Kidney glomerular epithelial cell (primary cell): ENCODE measurements at regions not wholly inside any gene's neighbourhood (a gene's known extent, or its start where the extent isn't known, plus 50 kb on each side); places are given as distances from the start of the nearest gene placed in this dataset.

Experiments
- DNase-seq: peaks from one replicate; lab custom pipeline; 2025; lab: John Stamatoyannopoulos, UW

DNA sequence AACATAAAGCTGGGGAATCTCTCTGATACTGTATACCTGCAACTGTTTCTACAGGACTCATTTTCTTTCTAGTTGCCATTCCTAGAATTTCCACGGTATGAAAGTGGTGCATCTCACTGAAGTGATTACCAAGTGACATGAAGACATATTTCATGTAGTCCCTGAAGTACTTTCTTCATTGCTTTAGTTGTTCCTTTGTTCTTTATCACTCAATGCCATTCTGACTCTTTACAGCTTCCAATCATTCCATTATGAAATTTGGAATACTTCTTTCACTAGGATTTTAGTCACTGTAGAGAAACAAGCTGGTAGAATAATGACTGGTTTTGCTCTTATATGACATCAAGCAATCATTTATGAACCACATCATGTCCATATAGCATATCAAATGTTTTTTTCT lies 645.1 kb downstream of the CDH18 start:
- DNase-seq, result no peak

DNA sequence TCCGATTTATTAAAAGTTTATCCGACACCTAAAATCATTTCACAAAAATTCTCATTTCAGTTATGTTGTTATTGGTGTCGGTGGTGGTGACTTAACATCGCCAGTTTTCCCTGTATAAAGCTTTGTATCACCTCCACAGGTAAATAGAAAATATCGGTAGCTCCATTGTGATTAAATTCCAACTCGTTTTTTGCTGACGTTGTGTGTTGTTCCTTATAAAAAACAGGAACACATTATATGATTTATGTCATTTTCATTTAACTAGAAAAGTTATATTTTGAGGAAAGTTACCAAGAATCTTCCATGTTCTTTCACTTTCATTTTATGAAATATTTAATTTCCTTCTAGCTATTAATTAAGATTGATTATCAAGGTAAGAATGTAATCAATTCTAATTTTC lies 635.9 kb downstream of the CDH18 start:
- no peak for DNase-seq

DNA sequence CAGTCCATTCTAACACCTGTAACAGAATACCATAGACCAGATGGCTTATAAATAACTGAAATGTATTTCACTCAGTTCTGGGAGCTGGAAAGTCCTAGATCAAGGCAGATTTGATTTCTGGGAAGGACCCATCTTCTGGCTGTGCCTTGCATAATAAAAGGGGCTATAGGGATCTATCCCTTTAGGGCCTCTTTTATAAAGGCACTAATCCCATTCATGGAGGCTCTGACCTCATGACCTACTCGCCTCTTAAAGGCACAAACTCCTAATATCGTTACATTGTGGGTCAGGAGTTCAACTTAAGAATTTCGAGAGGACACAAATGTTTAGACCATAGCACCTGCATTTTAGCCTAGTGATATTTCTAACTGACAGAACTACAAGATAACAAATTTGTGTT lies 619.0 kb downstream of the CDH18 start:
- no peak for DNase-seq

DNA sequence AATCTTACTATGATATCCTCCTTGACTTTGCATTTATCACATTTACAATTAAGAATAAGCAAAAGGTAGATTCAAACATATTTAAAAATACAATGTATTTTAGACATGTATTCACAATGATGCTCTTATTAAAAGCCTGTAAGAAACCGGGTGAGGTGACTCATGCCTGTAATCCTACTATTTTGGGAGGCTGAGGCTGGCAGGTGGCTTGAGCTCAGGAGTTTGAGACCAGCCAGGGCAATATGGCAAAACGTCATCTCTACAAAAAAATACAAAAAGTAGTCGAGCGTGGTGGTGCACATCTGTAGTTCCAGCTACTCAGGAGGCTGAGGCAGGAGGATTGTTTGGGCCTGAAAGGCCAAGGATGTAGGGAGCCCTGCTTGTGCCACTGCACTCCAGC lies 618.4 kb downstream of the CDH18 start:
- no peak for DNase-seq

DNA sequence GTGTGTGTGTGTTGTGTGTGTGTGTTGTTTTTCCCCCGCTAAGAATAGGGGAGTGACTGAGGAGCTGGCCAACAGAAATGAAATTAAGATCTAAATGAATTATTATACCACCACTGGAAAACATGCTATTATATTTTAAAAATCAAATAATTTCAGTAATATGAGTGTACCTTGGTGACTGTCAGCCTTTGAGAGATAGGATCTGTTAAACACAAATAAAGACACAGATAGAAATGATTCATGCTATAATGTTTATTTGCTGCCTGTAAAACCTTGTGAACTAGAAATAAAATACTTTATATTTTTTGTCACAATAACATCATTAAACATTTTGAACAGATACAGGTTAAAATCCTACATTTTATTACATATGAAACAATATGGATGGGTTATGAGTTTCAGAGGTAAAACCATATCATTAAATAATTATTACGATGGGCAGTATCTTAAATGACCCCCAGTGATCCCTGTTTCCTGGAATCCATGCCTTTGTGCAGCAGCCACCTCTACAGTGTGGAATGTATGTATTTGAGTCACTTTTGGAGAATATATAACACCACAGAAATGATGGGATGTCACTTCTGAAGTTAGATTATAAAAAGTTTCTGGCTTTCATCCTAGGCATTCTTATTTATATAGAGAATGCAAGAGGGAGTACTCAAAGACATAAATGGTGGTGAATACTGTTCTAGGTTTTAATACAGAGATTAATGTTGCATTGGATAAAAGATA lies 617.2 kb downstream of the CDH18 start:
- no peak for DNase-seq

DNA sequence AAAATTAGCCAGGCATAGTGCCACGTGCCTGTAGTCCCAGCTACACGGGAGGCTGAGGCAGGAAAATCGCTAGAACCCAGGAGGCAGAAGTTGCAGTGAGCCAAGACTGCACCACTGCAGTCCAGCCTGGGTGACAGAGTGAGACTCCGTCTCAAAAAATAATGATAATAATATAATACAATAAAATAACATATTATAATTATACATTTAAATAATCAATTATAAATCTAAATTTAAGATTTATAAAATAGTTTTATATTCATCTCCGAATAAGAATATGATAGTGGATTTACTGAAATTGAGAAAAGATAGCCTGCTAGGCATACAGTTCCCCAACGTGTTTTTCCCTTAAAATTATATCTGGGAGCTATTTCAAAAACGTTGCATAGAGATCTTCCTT lies 599.6 kb downstream of the CDH18 start:
- DNase-seq, result no peak

DNA sequence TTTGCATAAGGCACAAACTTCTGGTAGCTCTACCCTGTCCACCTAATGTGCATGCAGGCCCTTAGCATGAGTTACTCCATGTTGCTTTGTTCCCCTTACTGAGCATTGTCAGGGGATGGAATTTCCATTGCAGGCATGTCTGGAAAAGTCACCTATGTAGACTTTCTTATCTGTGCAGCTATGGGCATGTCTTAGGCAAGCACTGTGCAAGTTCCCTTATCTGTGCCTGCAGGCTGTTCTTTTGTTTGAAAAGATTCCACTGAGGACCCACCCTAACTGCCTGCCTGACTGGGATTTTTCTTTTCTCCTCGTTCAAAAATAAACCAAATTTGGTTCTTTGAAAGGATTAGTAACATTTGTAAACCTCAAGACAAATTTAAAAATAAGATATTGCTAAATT lies 587.0 kb downstream of the CDH18 start:
- no peak for DNase-seq

DNA sequence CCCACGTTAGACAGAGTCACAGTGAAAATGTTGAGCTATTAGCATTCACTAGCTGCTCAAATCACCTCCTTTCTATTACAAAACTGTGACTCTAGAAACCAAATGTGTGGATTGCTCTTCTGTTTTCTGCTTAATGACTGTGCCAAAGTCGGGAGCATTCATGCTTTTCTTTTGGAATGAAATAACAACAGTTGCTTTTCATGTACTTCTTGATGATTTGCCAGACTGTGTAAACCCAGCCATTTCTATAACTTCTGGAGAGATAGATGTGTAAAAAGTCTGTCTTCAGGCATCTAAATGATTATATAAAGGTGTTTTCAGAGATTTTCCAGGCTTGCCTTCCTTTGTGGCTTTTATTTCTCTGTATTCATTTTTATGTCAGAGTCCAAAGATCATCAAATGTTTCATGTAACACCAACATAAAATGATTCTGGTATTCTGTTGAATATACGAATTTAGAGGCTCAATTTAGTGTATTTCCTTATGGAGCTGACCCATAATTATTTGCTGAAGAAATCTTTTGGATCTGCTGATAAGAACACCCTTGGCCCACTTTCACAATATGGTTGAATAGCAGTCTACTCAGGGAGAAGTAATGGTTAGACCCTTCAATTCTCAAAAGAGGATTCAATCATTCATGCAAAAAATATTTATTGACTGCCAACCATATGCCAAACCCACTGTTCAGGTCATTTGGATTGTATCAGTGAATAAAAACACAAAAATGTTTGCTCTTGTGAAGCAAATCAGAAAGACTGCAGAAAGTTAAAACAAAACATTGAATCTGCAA lies 581.2 kb downstream of the CDH18 start:
- DNase-seq, result no peak

DNA sequence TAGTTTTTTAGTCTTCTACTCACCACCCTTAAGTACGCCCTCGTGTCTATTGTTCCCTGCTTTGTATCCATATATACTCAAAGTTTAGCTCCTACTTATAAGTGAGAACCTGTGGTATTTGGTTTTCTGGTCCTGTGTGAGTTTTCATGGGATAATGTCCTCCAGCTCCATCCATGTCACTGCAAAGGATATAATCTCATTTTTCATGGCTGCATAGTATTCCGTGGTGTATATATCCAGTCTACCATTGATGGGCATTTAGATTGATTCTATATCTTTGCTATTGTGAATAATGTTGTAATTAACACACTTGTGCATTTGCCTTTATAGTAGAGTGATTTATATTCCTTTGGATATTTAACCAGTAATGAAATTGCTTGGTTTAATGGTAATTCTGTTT lies 579.9 kb downstream of the CDH18 start:
- DNase-seq, result no peak

DNA sequence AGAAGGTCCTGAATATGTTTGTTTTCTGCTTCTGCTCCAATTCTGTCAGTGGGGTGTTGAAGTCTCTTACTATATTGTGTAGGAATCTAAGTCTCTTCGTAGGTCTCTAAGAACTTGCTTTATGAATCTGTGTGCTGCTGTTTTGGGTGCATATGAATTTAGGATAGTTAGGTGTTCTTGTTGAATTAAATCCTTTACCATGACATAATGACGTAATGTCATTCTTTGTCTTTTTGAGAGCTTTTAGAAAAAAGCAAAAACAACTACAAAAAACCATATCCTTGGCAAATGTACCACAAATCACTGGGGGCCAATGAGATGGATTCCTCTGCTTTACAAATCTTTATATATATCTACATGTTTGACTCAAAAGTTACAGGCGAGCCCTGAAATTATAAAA lies 576.1 kb downstream of the CDH18 start:
- no peak for DNase-seq
